RCC 7860 (cell line): ENCODE measurements at regions not wholly inside any gene's neighbourhood (a gene's known extent, or its start where the extent isn't known, plus 50 kb on each side); places are given as distances from the start of the nearest gene placed in this dataset.
A peak's percentile ranks its signal among the peaks of the same experiment; 100 is the strongest.

Experiments
- DNase-seq: peaks from one replicate; pipeline ENCODE4 v3.0.0-alpha.2; 2015; ENCODE audit warnings: low spot score
- FAIRE-seq: peaks from 2 replicates; lab custom pipeline; 2012; peaks lifted over from hg19 to GRCh38; lab: Jason Lieb, UNC

DNA sequence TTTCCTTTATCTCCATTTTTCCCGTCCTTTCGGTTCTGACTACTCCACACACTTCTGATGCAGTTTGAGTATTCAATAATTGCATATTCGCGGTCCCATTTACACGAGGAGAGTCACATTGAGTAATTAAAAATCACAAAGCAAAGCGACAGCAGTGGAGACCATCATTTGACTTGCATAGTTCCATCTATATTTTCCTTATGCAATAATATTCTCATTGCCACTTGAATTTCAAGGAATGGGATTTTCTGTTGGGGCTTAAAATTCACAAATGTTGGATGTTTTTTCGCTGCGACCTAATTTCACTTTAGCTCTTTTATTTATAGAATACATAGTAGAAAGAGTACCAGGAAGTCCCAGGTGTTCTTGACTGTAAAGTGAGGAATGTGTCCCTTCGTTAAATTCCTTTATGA lies 186.8 kb downstream of the ZEB2 start:
- no peak for FAIRE-seq
- DNase-seq = no peak

DNA sequence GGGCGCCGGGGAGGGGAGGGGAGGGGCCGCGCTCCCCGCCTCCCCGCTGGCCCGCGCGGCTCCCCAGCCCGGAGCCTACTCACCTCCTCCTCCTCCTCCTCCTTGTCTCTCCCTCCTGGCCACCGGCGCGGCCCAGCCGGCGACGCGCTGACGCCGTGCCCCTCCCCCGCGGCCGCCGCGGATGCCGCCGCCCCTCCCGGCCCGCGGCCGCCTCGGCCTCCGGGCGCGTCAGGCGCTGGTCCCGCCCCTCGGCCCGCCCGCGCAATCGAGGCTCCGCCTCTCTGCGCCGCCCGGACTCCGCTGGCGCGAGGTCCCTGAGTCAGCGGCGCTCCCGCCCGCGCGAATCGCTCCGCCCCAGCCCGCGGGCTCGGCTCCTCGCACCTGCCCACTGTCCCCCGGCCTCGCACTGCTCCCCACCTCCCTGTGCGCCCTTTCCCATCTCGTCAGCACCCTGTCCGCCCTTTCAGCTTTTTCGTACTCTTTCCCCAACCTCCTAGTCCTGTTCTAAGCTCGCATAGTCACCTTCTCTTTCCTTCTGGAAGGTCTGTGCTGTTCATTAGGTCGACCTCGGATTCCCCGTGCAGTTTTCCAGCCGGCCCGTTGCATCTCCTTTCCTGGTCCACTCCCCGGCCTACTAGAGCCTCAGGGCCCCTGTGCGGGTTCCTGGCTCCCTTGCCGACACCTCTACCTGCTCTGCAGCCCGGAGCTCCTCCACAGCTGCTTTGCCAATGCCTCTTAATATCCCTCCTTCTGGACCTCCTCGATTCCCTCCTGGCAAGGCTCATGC lies 187.4 kb downstream of the ZEB2 start:
- peak; percentile 89 for DNase-seq
- no peak for FAIRE-seq

- FAIRE-seq = no peak
- no peak for DNase-seq
These were observed 188.1 kb downstream of the ZEB2 start for GRCh38 chr2:144331674-144332355.

- no peak for FAIRE-seq
- no peak for DNase-seq
These were observed 188.8 kb downstream of the ZEB2 start for GRCh38 chr2:144330951-144331673.

DNA sequence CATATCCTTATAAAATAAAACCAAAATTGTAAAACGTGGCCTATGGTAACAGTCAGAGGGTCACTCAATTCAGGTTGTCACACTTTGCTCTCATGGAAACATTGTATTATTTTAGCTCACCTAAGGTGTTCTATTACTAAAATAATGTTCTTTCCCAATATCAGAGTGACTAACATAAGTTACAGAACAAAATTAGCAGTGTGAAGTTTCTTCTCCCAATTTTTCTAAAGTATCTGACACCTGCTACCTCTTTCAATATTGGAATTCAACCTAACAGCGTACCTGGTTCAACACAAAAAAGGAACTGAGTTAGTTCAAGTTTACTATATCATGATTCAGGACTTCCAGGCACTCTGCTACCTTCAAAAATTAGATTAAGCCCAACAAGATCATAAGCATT lies 190.4 kb downstream of the ZEB2 start:
- FAIRE-seq = no peak
- no peak for DNase-seq

GRCh38 chr2:144328938-144329337 lies 191.0 kb downstream of the ZEB2 start:
- no peak for FAIRE-seq
- no peak for DNase-seq

GRCh38 chr2:144326825-144327224 lies 193.1 kb downstream of the ZEB2 start:
- FAIRE-seq = no peak
- no peak for DNase-seq

GRCh38 chr2:144325086-144325485 lies 194.8 kb downstream of the ZEB2 start:
- peak; percentile 95 for DNase-seq

DNA sequence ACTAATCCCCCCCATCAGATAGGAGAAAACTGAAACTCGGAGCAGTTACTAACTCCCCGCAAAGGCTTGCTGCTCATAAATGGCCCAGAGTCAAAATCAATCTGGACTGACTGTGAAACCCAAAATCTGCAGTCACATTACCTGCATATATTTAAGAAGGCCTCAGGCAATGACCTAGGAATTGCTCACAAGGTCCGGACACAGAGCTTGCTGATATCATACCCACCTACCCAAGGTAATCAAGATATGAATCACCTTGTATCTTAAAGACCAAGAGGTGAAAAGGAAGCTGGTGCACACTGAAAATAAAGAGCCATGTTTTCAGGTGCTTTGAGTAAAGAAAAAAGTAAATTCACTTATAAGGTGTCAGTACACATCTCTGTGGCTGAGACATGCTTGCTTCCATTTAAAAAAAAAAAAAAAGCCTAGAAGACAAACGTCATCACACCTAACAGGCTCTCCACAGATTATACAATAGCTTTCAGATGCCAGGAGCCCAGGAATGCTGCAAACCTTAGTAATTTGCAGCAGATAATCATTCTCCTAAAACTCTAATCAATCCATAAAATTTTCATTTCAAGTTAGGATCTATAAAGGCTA lies 195.4 kb downstream of the ZEB2 start:
- FAIRE-seq = no peak
- DNase-seq = peak; percentile 15

More at GRCh38 chr2:144325086-144325485, 194.8 kb downstream of the ZEB2 start:
- FAIRE-seq = peak; percentile 96

DNA sequence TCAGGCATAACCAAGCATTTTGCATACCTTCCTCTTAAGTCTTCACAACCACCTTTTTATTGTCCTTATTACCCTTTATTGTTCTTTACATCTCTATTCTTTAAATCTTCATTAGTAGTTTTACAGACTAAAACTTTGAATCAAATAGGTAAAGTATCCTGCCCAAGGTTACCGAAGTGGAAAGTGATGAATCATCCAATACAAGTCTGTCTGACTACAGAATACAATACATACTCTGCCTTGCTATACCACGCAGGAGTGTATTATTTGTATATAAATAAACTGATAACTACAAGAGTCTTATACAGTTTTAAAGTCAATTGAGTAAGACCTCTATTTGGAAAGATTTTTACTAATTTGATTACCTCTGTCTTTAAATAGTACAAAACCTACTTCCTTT lies 196.0 kb downstream of the ZEB2 start:
- peak; percentile 91 for FAIRE-seq
- DNase-seq = peak; percentile 24

GRCh38 chr2:144322379-144322778 lies 197.5 kb downstream of the ZEB2 start:
- DNase-seq = no peak
- peak; percentile 54 for FAIRE-seq

- DNase-seq (peak; percentile 74), FAIRE-seq (peak; percentile 87)
These were observed 199.4 kb downstream of the ZEB2 start for GRCh38 chr2:144320491-144320890.

- FAIRE-seq = no peak
- no peak for DNase-seq
These were observed 202.7 kb downstream of the ZEB2 start for GRCh38 chr2:144317071-144317738.

- FAIRE-seq = no peak
These were observed 208.9 kb downstream of the ZEB2 start for GRCh38 chr2:144310889-144311608.

DNA sequence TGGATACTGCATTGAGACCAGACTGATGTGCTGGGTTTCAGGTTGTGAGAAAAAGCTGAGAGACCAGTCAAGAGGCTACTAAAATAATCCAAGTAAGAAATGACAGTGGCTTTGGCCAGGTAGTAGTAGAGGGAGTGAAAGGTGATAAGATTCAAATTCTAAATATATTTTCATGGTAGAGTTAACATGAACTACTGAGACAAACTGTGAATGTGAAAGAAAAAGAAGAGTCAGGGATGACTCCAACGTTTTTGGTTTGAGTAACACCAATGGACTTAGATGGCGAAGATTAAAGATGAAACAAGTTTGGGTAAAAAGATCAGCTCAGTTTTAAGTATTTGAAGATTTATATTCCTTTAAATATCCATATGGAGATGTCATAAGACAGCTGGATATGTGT lies 209.4 kb downstream of the ZEB2 start:
- DNase-seq = no peak
- FAIRE-seq = no peak

More at GRCh38 chr2:144310889-144311608, 208.9 kb downstream of the ZEB2 start:
- no peak for DNase-seq

- FAIRE-seq (no peak), DNase-seq (no peak)
These were observed 212.2 kb downstream of the ZEB2 start for GRCh38 chr2:144307711-144308110.

DNA sequence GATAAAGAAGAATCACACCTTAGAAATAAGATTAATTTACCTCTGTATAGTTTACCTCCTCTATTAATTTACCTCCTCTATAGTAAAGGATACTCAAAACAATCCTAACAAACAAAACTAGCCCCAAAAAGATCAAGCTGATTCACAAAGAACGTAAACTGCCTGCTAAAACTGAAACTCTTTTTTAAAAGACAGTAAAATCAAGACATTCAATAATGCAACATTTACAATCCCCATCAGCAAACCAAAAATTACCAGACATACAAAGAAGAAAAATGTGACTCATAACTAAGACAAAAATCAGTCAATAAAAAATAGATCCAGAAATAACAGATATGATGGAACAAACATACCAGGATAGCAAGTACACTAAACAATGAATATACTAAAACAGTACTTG lies 215.7 kb downstream of the ZEB2 start:
- DNase-seq = no peak
- FAIRE-seq = no peak

DNA sequence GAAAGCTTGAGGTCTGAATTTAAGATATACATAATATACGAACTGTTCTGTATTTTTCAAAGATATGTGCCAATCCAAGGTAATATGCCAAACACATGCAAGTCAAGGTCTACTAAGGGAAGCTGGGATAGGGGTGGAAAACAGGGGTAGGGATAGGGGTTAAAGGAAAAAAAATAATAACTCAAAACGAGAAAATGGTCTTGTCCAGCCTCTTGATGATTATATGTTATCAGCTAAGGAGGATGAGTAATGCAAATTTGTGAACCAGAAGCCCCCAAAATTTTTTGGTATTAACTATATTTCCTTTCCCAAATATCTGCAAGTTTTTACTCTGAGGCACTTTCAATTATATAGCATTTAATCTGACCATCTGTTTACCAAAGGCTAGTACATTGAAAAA lies 219.3 kb downstream of the ZEB2 start:
- DNase-seq (no peak), FAIRE-seq (no peak)

DNA sequence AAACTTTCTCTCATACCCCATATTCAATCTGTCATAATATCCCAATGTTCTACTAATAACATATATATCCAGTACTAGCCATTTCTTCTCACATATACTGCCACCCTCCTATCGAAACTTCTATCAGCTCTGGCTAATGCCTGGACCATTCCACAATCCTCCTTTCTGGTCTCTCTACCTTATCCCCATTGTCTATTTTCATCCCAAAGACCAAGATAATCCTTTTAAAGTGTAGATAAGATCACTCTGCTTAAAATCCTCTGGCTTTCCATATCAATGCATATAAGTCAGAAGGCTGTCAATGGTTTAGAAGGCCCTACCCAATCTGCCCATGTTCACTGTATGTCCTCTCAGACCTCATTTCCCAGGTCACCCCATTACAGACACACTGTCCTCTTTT lies 229.6 kb downstream of the ZEB2 start:
- FAIRE-seq = no peak
- DNase-seq = no peak

GRCh38 chr2:144288438-144288837 lies 231.5 kb downstream of the ZEB2 start:
- FAIRE-seq = no peak

More at GRCh38 chr2:144288438-144288837, 231.5 kb downstream of the ZEB2 start:
- DNase-seq = no peak
